H9 (cell line): ENCODE measurements at regions not wholly inside any gene's neighbourhood (a gene's known extent, or its start where the extent isn't known, plus 50 kb on each side); places are given as distances from the start of the nearest gene placed in this dataset.

Experiments used
- DNase-seq: peaks from one replicate; pipeline ENCODE4 v3.0.0-alpha.2; 2017
- H2AFZ ChIP-seq: one replicate; pipeline ENCODE4 v1.6.1; 2013; ENCODE audit warnings: mild to moderate bottlenecking, low read length, control low read depth, moderate library complexity
- H2AK5ac ChIP-seq: 2 replicates; pipeline ENCODE4 v1.6.1; 2013; ENCODE audit warnings: low read length, control low read depth, mixed read lengths; ENCODE audit not compliant: insufficient read length
- H2BK120ac ChIP-seq: one replicate; pipeline ENCODE4 v1.6.1; 2013; ENCODE audit warnings: low read depth, mild to moderate bottlenecking, low read length, control low read depth, inconsistent platforms; ENCODE audit not compliant: poor library complexity, severe bottlenecking
- H2BK12ac ChIP-seq: 2 replicates; pipeline ENCODE4 v1.6.1; 2013; ENCODE audit warnings: low read length, control low read depth, mixed read lengths, low read depth; ENCODE audit not compliant: insufficient read length
- H2BK15ac ChIP-seq: 2 replicates; pipeline ENCODE4 v1.6.1; 2013; ENCODE audit warnings: low read depth, low read length, control low read depth
- H2BK20ac ChIP-seq: one replicate; pipeline ENCODE4 v1.6.1; 2013; ENCODE audit warnings: low read depth, mild to moderate bottlenecking, low read length, control low read depth, inconsistent platforms; ENCODE audit not compliant: poor library complexity, severe bottlenecking
- H2BK5ac ChIP-seq: 2 replicates; pipeline ENCODE4 v1.6.1; 2013; ENCODE audit warnings: low read length, control low read depth, mixed read lengths; ENCODE audit not compliant: insufficient read length
- H3K14ac ChIP-seq: 2 replicates; pipeline ENCODE4 v1.6.1; 2013; ENCODE audit warnings: low read length, control low read depth; ENCODE audit not compliant: insufficient read depth
- H3K18ac ChIP-seq: 2 replicates; pipeline ENCODE4 v1.6.1; 2013; ENCODE audit warnings: low read depth, mild to moderate bottlenecking, mixed read lengths, low read length, control low read depth; ENCODE audit not compliant: insufficient read length
- H3K23ac ChIP-seq: 2 replicates; pipeline ENCODE4 v1.6.1; 2013; ENCODE audit warnings: low read length, control low read depth, mixed read lengths, low read depth; ENCODE audit not compliant: insufficient read length
- H3K23me2 ChIP-seq: 2 replicates; pipeline ENCODE4 v1.6.1; 2013; ENCODE audit warnings: low read depth, mild to moderate bottlenecking, mixed read lengths, low read length, control low read depth; ENCODE audit not compliant: insufficient read length, poor library complexity, severe bottlenecking
- H3K27ac ChIP-seq: 2 replicates; pipeline ENCODE4 v1.5.1; 2013; ENCODE audit warnings: low read length, control low read depth, mixed read lengths, low read depth; ENCODE audit not compliant: insufficient read length
- H3K27me3 ChIP-seq: 2 replicates; pipeline ENCODE4 v1.6.1; 2013; ENCODE audit warnings: low read length, control low read depth, inconsistent platforms; ENCODE audit not compliant: insufficient read depth
- H3K4ac ChIP-seq: 2 replicates; pipeline ENCODE4 v1.6.1; 2013; ENCODE audit warnings: low read depth, mild to moderate bottlenecking, control low read depth, inconsistent platforms, low read length, moderate library complexity
- H3K4me1 ChIP-seq: 2 replicates; pipeline ENCODE4 v1.6.1; 2013; ENCODE audit warnings: low read length, control low read depth, inconsistent platforms; ENCODE audit not compliant: insufficient read depth
- H3K4me2 ChIP-seq: 2 replicates; pipeline ENCODE4 v1.6.1; 2013; ENCODE audit warnings: low read length, control low read depth, mixed read lengths; ENCODE audit not compliant: insufficient read length, insufficient read depth
- H3K56ac ChIP-seq: 2 replicates; pipeline ENCODE4 v1.6.1; 2013; ENCODE audit warnings: low read depth, mild to moderate bottlenecking, mixed read lengths, low read length, control low read depth; ENCODE audit not compliant: insufficient read length
- H3K79me1 ChIP-seq: 2 replicates; pipeline ENCODE4 v1.6.1; 2013; ENCODE audit warnings: low read depth, mild to moderate bottlenecking, moderate library complexity, low read length, control low read depth, inconsistent platforms; ENCODE audit not compliant: insufficient read depth, poor library complexity, severe bottlenecking
- H3K79me2 ChIP-seq: 2 replicates; pipeline ENCODE4 v1.6.1; 2013; ENCODE audit warnings: low read length, control low read depth, inconsistent platforms; ENCODE audit not compliant: insufficient read depth
- H3K9ac ChIP-seq: 2 replicates; pipeline ENCODE4 v1.6.1; 2013; ENCODE audit warnings: low read length, control low read depth, mixed read lengths; ENCODE audit not compliant: insufficient read length; ENCODE audit errors: extremely low read depth
- H3K9me3 ChIP-seq: one replicate; pipeline ENCODE4 v1.6.1; 2013; ENCODE audit warnings: low read depth, low read length, inconsistent platforms; ENCODE audit not compliant: control insufficient read depth
- H3T11ph ChIP-seq: one replicate; pipeline ENCODE4 v1.6.1; 2013; ENCODE audit warnings: mild to moderate bottlenecking, low read length, control low read depth, inconsistent platforms
- H4K20me1 ChIP-seq: one replicate; pipeline ENCODE4 v1.6.1; 2013; ENCODE audit not compliant: control insufficient read depth, insufficient read length, insufficient read depth
- H4K5ac ChIP-seq: 2 replicates; pipeline ENCODE4 v1.6.1; 2013; ENCODE audit warnings: low read depth, mild to moderate bottlenecking, mixed read lengths, low read length, control low read depth; ENCODE audit not compliant: insufficient read length
- H4K8ac ChIP-seq: replicated peaks from 2 replicates; pipeline ENCODE4 v1.6.1; 2013; ENCODE audit warnings: low read length, control low read depth, mixed read lengths, low read depth; ENCODE audit not compliant: insufficient read length
- H4K91ac ChIP-seq: 2 replicates; pipeline ENCODE4 v1.6.1; 2013; ENCODE audit warnings: low read depth, mild to moderate bottlenecking, moderate library complexity, mixed read lengths, low read length, control low read depth; ENCODE audit not compliant: insufficient read length
- H3K27ac Mint-ChIP-seq, 3 experiments: 2 replicates in 2 of 3; 3 replicates in 1 of 3; pipeline ENCODE4 v1.8.0; 2020 to 2021; ENCODE audit warnings: mixed read lengths in 3 of 3, mild to moderate bottlenecking in 1 of 3, moderate library complexity in 1 of 3
- H3K27me3 Mint-ChIP-seq: 2 replicates; pipeline ENCODE4 v1.8.0; 2021; ENCODE audit warnings: low read depth, mild to moderate bottlenecking, moderate library complexity, mixed read lengths
- H3K36me3 Mint-ChIP-seq, 3 experiments: 2 replicates in 2 of 3; 3 replicates in 1 of 3; pipeline ENCODE4 v1.8.0; 2020 to 2021; ENCODE audit warnings: low read depth in 3 of 3, mixed read lengths in 3 of 3; ENCODE audit not compliant: insufficient read depth in 1 of 3
- H3K4me1 Mint-ChIP-seq, 2 experiments: 2 replicates each; pipeline ENCODE4 v1.8.0; 2020; ENCODE audit warnings: mixed read lengths in 2 of 2
- H3K4me3 Mint-ChIP-seq, 2 experiments: 2 replicates in 1 of 2; 3 replicates in 1 of 2; pipeline ENCODE4 v1.8.0; 2020 to 2021; ENCODE audit warnings: mild to moderate bottlenecking in 2 of 2, mixed read lengths in 2 of 2, moderate library complexity in 1 of 2
- H3K9me3 Mint-ChIP-seq, 2 experiments: 2 replicates in 1 of 2; 3 replicates in 1 of 2; pipeline ENCODE4 v1.8.0; 2020; ENCODE audit warnings: mild to moderate bottlenecking in 2 of 2, mixed read lengths in 2 of 2, moderate library complexity in 1 of 2
- WGBS: extraction: QIAGEN DNeasy Blood & Tissue Kit; methylation state at CpG from one replicate; pipeline ENCODE4 v1.1.7; 2013; ENCODE audit warnings: missing lambda C conversion rate, low lambda C conversion rate, mixed read lengths; ENCODE audit not compliant: insufficient read length; ENCODE audit errors: extremely low coverage; 5-methylcytosine and 5-hydroxymethylcytosine counted together
- TF ChIP-seq, protein P1 (sequence below): fragments of 200-600 bp; sonication (generic); conservative IDR thresholded peaks from 3 replicates; pipeline ENCODE4 v1.8.0; 2021; ENCODE audit warnings: antibody characterized with exemption, mild to moderate bottlenecking

DNA sequence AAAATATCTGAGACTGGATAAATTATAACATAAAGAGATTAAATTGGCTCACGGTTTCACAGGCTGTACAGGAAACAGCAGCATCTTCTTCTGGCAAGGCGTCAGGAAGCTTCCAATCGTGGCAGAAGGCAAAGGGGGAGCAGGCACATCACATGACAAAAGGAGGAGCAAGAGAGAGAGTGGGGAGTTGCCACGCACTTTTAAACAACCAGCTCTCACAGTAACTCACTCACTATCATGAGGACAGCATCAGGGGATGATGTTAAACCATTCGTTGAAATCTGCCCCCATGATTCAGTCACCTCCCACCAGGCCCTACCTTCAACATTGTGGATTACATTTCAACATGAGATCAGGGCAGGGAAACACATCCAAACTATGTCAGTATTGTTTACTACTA, 114.5 kb upstream of the SPATA16 start:
- no peak for DNase-seq
- H3K27me3 ChIP-seq, result no peaks in the 10 kb centered on the region
- no peak overlapping the region for H3T11ph ChIP-seq
- no peak overlapping the region for H2AK5ac ChIP-seq
- no peak overlapping the region for H3K23ac ChIP-seq
- H3K4me1 ChIP-seq, result no peaks in the 10 kb centered on the region; the same call in 1 of the 2 replicates
- H2BK5ac ChIP-seq, result no peak overlapping the region
- H3K9me3 ChIP-seq, result no peaks in the 10 kb centered on the region
- no peak overlapping the region for H3K56ac ChIP-seq
- no peak overlapping the region for H3K4ac ChIP-seq
- Mint-ChIP-seq H3K4me3 (no peak overlapping the region), H3K27ac (no peak overlapping the region; a peak in 1 of 7 replicates), H3K36me3 (peaks cover 0 to 5% (median 5%) of the 10 kb centered on the region in 3 experiments; a peak in 2 of 7 replicates), H3K4me1 (peaks cover 10 to 18% of the 10 kb centered on the region in 2 experiments), H3K27me3 (no peaks in the 10 kb centered on the region; the same call in 1 of the 2 replicates), H3K9me3 (peaks cover 0 to 5% of the 10 kb centered on the region in 2 experiments; a peak in 3 of 5 replicates)
- TF ChIP-seq, protein P1, sequence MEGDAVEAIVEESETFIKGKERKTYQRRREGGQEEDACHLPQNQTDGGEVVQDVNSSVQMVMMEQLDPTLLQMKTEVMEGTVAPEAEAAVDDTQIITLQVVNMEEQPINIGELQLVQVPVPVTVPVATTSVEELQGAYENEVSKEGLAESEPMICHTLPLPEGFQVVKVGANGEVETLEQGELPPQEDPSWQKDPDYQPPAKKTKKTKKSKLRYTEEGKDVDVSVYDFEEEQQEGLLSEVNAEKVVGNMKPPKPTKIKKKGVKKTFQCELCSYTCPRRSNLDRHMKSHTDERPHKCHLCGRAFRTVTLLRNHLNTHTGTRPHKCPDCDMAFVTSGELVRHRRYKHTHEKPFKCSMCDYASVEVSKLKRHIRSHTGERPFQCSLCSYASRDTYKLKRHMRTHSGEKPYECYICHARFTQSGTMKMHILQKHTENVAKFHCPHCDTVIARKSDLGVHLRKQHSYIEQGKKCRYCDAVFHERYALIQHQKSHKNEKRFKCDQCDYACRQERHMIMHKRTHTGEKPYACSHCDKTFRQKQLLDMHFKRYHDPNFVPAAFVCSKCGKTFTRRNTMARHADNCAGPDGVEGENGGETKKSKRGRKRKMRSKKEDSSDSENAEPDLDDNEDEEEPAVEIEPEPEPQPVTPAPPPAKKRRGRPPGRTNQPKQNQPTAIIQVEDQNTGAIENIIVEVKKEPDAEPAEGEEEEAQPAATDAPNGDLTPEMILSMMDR, result no peak
- H3K18ac ChIP-seq, result no peak overlapping the region
- no peaks in the 10 kb centered on the region for H4K20me1 ChIP-seq
- H2BK20ac ChIP-seq, result no peak overlapping the region
- H3K14ac ChIP-seq, result no peak overlapping the region
- no CpG with 5 or more reads among the region's 5 CpGs for WGBS
- H3K27ac ChIP-seq, result no peak overlapping the region
- no peak overlapping the region for H2BK120ac ChIP-seq
- no peaks in the 10 kb centered on the region for H3K79me1 ChIP-seq
- no peaks in the 10 kb centered on the region for H3K79me2 ChIP-seq
- no peak overlapping the region for H3K4me2 ChIP-seq
- H2BK12ac ChIP-seq, result no peak overlapping the region
- no peak overlapping the region for H3K9ac ChIP-seq
- H4K5ac ChIP-seq, result no peak overlapping the region
- H4K8ac ChIP-seq, result no peak overlapping the region
- H2AFZ ChIP-seq, result no peak overlapping the region
- no peaks in the 10 kb centered on the region for H3K23me2 ChIP-seq
- no peak overlapping the region for H4K91ac ChIP-seq
- H2BK15ac ChIP-seq, result no peak overlapping the region
